HG03066 (cell line): ENCODE measurements at regions not wholly inside any gene's neighbourhood (a gene's known extent, or its start where the extent isn't known, plus 50 kb on each side); places are given as distances from the start of the nearest gene placed in this dataset.

Experiments used
- ATAC-seq: cut with Tn5 transposase; IDR thresholded peaks from one replicate; pipeline ENCODE4 v1.9.1; 2021; ENCODE audit warnings: low read depth; ENCODE audit not compliant: unreplicated experiment

DNA sequence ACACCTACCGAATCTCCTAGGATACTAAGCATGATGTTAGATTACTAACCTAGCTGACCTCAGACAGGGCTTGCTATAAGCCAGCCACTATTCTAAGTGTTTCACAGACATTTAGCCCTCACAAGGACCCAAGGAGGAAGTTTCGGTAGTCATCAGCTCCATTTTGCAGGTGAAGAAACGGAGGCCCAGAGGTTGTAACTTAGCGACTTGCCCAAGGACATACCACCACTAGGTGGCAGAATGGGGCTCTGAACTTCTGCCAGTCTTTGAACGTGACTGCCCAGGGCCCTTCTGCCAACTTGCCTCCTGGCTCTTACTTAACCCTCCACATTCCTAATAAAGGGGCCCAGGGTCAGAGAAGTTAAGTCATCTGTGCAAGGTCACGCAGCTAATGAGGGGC, 283.5 kb downstream of the C1orf94 start:
- ATAC-seq = no peak

DNA sequence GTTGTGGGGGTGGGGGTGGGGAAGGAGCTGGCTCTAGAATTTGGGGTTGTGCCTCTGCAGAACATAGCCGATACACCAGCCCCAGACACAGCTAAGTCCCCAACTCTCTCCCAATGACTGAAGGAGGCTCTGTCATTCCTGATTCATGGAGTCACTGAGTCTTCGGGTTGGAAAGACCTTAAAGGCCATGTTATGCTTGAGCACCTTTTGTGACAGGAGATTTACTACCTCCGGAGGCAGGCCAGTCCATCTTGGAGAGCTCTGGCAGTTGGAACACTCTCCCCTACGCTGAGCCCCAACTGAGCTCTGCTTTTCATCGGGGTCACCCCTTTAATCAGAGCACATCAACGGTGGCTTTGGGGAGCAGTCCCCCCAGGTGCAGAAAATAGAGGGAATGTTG, 284.4 kb upstream of the GJB5 start:
- no peak for ATAC-seq

GRCh38 chr1:34474566-34474965, 280.3 kb upstream of the GJB5 start:
- ATAC-seq = no peak

DNA sequence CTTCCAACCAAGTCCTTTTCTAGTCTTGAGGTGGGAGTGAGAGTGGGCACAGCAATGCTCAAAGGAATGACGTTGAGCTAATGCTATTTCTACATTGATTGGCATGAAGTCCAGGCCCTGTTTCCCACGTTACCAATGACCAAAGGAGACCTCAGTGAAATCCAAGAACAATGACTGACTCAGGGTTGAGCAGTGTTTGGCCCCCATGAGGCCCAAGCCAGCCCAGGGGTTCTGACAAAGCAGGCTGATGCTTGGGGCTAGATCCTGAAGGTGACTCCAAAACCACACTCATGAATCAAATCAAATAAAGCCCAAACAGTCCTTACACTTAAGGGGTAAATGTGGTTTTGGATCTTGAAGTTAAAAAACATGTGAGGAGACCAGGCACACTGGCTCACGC, 278.5 kb upstream of the GJB5 start:
- no peak for ATAC-seq

GRCh38 chr1:34477632-34478141, 277.2 kb upstream of the GJB5 start:
- no peak for ATAC-seq

DNA sequence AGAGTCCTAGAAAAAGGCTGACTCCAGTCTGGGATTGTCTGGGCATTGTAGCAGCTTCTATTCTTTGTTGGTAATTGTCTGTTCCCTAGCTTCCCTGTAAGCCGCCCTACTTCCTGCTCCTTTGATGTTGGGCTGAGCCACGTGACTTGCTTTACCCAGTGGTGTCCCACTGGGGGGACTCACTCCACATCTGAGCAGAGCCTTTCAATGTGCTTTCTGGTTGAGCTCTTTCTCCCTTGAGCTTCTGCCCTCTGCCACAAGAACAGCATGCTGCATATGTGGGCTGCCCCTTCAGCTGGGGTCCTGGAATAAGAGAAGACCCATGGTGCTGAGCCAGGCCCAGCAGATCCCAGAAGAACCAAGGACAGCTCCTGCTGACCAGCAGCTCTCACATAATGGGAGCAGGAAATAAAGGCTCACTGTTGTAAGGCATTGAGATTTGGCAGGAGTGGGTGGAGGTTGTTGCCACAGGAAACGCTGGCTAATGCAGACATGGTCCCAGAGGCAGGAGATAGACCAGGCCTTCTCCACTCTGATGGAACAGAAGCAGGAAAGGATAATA, 276.3 kb upstream of the GJB5 start:
- no peak for ATAC-seq

- no peak for ATAC-seq
Measured at GRCh38 chr1:34479731-34480130, 275.1 kb upstream of the GJB5 start.

- no peak for ATAC-seq
Measured at GRCh38 chr1:34488080-34488708, 266.7 kb upstream of the GJB5 start.

GRCh38 chr1:34500451-34500850, 254.4 kb upstream of the GJB5 start:
- ATAC-seq = no peak

DNA sequence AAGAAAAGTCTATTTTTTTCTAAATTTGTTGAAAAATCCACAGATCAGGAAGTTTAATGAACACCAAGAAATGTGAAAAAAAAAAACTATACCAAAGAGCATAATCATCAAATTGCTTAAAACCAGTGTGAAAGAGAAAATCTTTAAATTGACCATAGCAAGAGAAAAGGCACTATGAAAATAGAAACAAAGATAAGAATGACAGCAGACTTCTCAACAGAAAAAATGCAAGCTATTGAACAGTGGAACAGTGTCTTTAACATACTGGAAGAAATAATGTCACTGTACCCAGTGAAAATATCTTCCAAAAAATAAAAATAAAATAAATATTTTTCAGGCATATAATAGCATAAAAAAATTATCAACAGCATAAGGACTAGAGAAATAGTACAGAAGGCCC, 243.0 kb upstream of the GJB5 start:
- no peak for ATAC-seq

DNA sequence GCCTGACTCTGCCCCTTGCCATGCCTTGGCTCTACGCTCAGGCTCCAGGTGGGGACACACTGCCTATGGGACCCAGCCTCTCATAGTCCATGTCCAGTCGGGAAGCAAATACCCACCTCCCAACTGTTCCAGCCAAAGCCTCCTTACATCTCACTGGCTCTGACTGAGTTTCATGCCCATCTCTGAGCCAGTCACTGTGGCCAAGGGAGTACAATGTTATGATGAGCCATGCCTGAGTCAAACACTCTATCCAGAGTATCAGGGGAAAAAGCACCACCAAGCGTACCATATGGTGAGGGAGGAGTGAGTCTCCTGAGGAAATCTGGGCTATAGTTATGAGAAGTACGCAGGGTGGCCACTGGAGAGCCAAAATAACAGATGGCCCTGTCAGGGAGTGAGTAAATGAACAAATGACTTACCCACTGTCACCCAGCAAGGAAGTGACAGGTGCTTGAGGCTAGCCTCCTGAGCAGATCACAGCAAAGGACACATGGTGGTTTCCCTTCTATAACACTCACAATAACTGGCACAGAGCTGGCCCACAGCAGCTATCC, 236.6 kb upstream of the GJB5 start:
- no peak for ATAC-seq

DNA sequence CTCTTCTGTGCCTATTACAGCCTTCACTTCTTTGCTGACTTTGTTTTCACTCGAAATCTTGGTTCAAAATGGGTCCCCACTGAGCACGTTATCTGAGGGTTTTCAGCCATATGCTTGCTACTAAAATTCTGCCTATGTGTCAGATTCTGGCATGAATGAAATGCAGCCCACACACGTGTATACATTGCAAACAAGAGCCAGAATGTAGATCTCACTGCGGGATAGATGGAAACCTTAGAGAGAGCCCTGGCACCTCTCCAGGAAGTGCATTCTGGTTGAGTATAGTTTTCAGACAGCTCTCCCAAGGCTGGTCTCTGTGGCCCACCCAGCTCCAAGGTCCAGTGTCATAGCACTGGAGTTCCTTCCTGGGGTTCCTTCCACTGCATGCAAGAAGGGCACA, 234.7 kb upstream of the GJB5 start:
- ATAC-seq = no peak

DNA sequence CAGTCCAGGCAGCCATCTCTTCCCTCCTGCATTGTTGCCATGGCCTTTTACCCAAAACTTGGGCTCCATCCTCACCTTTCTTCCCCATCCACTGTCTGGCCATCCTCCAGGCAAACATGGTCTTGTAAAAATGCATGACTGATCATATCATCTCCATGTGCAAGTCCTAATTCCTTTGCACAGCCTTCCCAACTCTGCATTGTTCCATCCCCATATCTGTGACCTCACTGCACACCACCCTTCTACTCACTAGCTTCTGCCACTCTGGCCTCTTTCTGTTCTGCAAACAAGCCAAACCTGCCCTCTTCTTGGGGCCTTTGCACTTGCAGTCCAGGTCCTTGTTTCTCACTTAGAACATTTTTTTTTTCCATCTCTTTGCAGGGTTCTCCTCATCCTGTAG, 230.1 kb upstream of the GJB5 start:
- ATAC-seq = no peak

DNA sequence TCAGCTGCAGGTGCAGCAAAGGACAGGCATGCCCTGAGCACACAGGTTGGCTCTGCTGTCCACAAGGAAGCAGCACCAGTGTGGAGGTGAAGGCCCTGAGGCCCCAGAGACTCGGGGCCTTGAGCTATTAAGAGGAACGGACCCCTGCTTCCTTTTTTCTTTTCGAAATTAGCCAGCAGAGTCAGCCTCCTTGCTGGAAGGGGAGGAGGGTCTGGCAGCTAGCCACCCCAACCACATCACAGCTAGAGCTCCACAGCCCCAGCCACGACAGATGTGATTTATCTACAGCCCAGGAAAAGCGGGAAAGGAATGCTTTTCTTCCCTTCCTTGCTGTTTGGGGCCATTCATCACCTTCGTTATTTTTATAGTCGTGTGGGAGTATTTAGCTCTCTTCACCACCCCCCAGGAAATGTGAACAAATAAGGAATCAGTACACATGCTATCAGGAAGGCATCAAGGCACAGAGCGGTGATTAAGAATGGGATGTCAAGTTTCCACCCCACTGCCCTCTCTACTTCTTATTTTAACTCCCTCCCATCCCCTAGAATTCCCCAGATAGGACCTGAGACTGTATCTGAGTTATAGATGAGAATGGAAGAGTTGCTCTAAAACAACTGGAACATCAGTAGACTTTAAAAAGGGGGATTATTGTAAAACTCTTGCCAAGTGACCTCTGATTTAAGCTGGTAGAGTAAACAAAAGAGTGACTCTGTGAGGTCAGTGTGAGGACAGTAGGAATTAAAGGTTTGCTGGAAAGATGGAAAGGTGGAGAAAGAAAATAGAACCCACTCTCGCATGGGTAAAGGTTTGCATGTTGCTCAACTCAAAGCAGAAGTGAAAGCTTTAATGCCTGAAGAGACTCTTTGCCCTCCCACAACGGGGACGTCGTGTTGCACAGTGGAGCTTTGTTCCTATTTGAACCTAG, 224.7 kb upstream of the GJB5 start:
- ATAC-seq = peak; percentile 68

DNA sequence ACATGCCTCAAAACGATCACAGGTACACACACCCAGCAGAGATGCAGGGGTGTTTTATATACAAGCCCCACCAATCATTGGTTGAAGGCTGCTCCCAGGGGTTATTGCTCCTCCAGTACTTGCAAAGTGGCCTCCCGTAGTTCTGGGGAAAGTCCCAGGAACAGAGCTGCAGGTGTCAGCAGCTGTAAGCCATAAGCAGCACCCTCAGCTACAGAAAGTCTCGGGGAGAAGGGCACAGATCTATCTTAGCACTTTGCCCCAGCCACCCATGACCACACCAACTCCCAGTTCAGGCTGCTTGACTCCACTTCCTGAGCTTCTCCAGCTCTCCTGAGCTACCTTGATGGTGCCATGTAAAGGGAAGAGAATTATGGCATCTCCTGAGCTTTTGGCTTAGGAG, 222.7 kb upstream of the GJB5 start:
- ATAC-seq = peak; percentile 39

- ATAC-seq = no peak
Measured at GRCh38 chr1:34538481-34538880, 216.4 kb upstream of the GJB5 start.

GRCh38 chr1:34547046-34547674, 207.7 kb upstream of the GJB5 start:
- no peak for ATAC-seq

GRCh38 chr1:34549199-34549598, 205.6 kb upstream of the GJB5 start:
- ATAC-seq = no peak

- no peak for ATAC-seq
Measured at GRCh38 chr1:34578306-34578705, 176.5 kb upstream of the GJB5 start.

GRCh38 chr1:34582356-34582755, 172.5 kb upstream of the GJB5 start:
- no peak for ATAC-seq

DNA sequence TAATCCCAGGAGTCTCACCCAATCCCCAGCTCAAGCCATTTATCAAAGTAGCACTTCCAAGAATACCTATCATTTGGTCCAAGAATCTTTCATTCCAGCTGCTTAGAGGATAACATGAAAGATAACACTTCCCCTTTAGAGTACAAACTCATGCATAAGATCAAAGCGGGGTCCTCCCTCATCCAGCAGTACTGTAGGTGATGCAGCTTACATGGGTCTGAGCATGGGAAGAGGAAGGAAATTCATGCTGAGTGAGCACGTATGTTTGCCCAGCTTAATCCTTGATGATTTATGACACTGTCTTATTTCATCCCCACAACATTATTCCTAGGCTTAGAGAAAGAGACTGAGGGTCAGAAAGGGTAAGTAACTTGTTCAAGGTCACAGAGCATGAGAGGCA, 167.1 kb upstream of the GJB5 start:
- ATAC-seq = no peak
